Stimulated activated naive B cell treated with anti-CD40 and anti-IgM and Interleukin-4, amounts not matched to agents 10 μg/mL and 1 μg/mL and 100 μg/mL, for 72 hours (primary cell): ENCODE measurements at regions not wholly inside any gene's neighbourhood (a gene's known extent, or its start where the extent isn't known, plus 50 kb on each side); places are given as distances from the start of the nearest gene placed in this dataset.

Experiments
- ATAC-seq, 2 donors: fragments of 150-1000 bp; cut with Tn5 transposase; replicated peaks; 2 replicates each; pipeline ENCODE4 v1.10.0; 2021; ENCODE audit warnings: moderate library complexity in 1 of 2
- DNase-seq: peaks from one replicate; pipeline ENCODE4 v3.0.0; 2021
- H3K27ac Mint-ChIP-seq: one replicate; pipeline ENCODE4 v1.8.0; 2022; ENCODE audit warnings: mild to moderate bottlenecking, mixed read lengths
- H3K27me3 Mint-ChIP-seq, 2 donors: one replicate each; pipeline ENCODE4 v1.8.0; 2022; ENCODE audit warnings: mixed read lengths in 2 of 2
- H3K36me3 Mint-ChIP-seq, 2 donors: one replicate each; pipeline ENCODE4 v1.8.0; 2022; ENCODE audit warnings: mixed read lengths in 2 of 2, mild to moderate bottlenecking in 1 of 2
- H3K4me1 Mint-ChIP-seq, 2 donors: one replicate each; pipeline ENCODE4 v1.8.0; 2022; ENCODE audit warnings: mixed read lengths in 2 of 2, mild to moderate bottlenecking in 1 of 2
- H3K4me3 Mint-ChIP-seq, 2 donors: one replicate each; pipeline ENCODE4 v1.8.0; 2022; ENCODE audit warnings: mild to moderate bottlenecking in 2 of 2, mixed read lengths in 2 of 2, moderate library complexity in 1 of 2
- H3K9me3 Mint-ChIP-seq, 2 donors: one replicate each; pipeline ENCODE4 v1.8.0; 2022; ENCODE audit warnings: mixed read lengths in 2 of 2, mild to moderate bottlenecking in 1 of 2

- Mint-ChIP-seq H3K4me1 (no peaks in the 10 kb centered on the region), H3K9me3 (no peaks in the 10 kb centered on the region), H3K27me3 (no peaks in the 10 kb centered on the region), H3K4me3 (no peak overlapping the region), H3K36me3 (no peaks in the 10 kb centered on the region), H3K27ac (no peak overlapping the region)
- DNase-seq (no peak), ATAC-seq (no peak)
These were observed 193.5 kb upstream of the EDIL3 start for GRCh38 chr5:84578226-84578625.

DNA sequence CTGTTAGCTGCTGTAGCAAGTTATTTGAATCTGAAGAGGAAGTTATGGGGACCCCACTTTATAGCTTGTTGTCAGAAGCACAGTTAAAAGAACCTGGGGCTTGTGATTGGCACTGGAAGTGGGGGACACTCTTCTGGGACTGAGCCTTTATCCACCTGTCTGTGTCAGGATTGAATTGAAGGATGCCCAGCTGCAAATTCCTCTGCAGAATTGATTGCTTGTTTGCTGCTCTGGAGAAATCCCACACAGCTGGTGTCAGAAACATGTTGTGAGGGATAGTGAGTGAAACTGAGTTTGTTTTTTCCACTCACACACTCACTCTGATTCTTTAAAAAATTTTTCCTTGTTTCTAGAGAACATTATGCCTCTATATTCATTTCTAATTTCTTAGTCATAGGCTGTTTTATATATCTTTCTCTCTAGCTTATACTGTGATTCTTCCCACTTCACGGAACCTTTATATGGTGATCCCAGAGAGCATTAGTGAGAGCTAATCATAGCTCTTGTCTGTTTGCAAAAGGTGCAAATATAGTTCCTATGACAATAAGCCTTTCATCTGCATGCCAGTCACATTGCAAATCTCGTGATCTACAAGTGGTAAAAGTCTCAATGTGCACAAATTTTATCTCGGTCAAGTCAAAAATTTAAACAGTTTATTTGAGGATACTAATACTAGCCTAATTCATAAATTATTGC is 188.5 kb upstream of the EDIL3 start:
- Mint-ChIP-seq H3K9me3 (peaks cover 0 to 4% of the 10 kb centered on the region in 2 donors), H3K27ac (no peak overlapping the region), H3K4me3 (no peak overlapping the region), H3K4me1 (no peaks in the 10 kb centered on the region), H3K27me3 (no peaks in the 10 kb centered on the region), H3K36me3 (no peaks in the 10 kb centered on the region)
- DNase-seq (no peak), ATAC-seq (no peak)

GRCh38 chr5:84569307-84569706 is 184.6 kb upstream of the EDIL3 start:
- no peak for ATAC-seq
- Mint-ChIP-seq H3K36me3 (no peaks in the 10 kb centered on the region), H3K27me3 (no peaks in the 10 kb centered on the region), H3K27ac (no peak overlapping the region), H3K4me3 (no peak overlapping the region), H3K4me1 (no peaks in the 10 kb centered on the region), H3K9me3 (peaks cover 0 to 4% of the 10 kb centered on the region in 2 donors)
- DNase-seq: no peak

DNA sequence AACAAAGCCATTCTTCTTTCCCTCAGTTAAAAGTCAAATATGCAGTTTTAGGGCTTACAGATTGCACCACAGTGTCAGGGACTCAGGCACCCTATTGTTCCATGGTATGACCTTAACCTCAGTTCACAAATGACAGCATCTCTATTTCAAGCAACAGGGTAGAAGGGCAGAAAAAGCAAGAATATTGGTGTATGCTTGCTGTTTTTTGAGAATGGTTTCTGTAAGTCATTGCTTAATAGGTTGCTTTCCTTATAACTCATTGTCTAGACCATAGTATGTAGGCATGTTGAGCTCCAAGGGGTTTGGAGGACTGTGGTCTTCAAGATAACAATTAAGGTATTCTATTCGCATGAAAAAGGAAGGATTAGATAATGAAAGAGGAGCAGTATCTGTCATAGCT is 183.5 kb upstream of the EDIL3 start:
- no peak for DNase-seq
- no peak overlapping the region for H3K27ac Mint-ChIP-seq
- ATAC-seq: no peak
- no peaks in the 10 kb centered on the region for H3K4me1 Mint-ChIP-seq
- no peaks in the 10 kb centered on the region for H3K27me3 Mint-ChIP-seq
- H3K36me3 Mint-ChIP-seq: no peaks in the 10 kb centered on the region
- peaks cover 0 to 4% of the 10 kb centered on the region in 2 donors for H3K9me3 Mint-ChIP-seq
- H3K4me3 Mint-ChIP-seq: no peak overlapping the region

DNA sequence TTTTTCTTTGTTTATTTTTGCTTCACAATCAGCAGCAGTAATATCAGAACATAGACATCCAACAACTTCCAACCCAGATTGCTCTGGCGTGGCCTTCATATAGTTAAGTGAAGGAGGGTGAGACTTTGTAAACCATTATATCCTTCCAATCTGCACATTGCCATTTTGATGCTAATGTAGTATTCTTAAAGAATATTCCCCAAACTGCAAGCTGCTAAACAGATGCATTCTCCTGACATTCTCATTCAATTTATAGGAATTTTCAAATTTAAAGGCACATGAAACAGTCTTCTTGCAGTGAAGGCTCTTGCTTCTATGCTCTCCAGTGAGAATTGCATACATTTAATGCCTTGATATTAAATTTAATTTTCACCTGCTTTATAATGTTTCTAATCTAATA is 181.2 kb upstream of the EDIL3 start:
- ATAC-seq (no peak), DNase-seq (no peak)
- H3K9me3 Mint-ChIP-seq: peaks cover 0 to 4% of the 10 kb centered on the region in 2 donors
- no peaks in the 10 kb centered on the region for H3K36me3 Mint-ChIP-seq
- no peak overlapping the region for H3K4me3 Mint-ChIP-seq
- no peaks in the 10 kb centered on the region for H3K27me3 Mint-ChIP-seq
- H3K4me1 Mint-ChIP-seq: no peaks in the 10 kb centered on the region
- no peak overlapping the region for H3K27ac Mint-ChIP-seq

GRCh38 chr5:84564321-84565075 is 179.8 kb upstream of the EDIL3 start:
- DNase-seq (no peak), ATAC-seq (no peak)
- Mint-ChIP-seq H3K4me1 (no peaks in the 10 kb centered on the region), H3K4me3 (no peak overlapping the region), H3K27ac (no peak overlapping the region), H3K36me3 (no peaks in the 10 kb centered on the region), H3K9me3 (no peaks in the 10 kb centered on the region), H3K27me3 (no peaks in the 10 kb centered on the region)

DNA sequence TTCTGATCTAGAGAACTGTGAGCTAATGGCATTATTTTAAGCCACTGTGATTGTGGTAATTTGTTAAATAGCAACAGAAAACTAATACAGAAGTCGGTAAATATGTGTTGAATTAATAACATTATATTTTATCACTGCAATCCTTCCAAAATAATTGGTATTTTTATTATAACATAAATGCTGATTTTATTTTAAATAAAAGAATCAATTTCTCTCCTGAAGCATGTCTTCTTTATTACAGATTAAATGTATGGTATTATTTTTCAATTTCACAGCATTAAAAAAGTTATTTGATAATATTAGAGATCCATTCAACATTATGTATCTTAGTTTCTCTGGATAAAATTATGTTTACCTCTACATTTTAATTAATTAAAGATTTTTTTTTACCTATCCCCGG is 165.5 kb upstream of the EDIL3 start:
- H3K27ac Mint-ChIP-seq: no peak overlapping the region
- ATAC-seq: no peak
- DNase-seq: no peak
- peaks cover 5 to 9% of the 10 kb centered on the region in 2 donors for H3K9me3 Mint-ChIP-seq
- no peak overlapping the region for H3K4me3 Mint-ChIP-seq
- H3K4me1 Mint-ChIP-seq: no peaks in the 10 kb centered on the region
- no peaks in the 10 kb centered on the region for H3K36me3 Mint-ChIP-seq
- no peaks in the 10 kb centered on the region for H3K27me3 Mint-ChIP-seq

GRCh38 chr5:84549054-84549453 is 164.4 kb upstream of the EDIL3 start:
- H3K27me3 Mint-ChIP-seq: no peaks in the 10 kb centered on the region
- H3K9me3 Mint-ChIP-seq: peaks cover 2 to 4% of the 10 kb centered on the region in 2 donors
- DNase-seq (no peak), ATAC-seq (no peak)
- H3K4me3 Mint-ChIP-seq: no peak overlapping the region
- H3K4me1 Mint-ChIP-seq: no peaks in the 10 kb centered on the region
- no peaks in the 10 kb centered on the region for H3K36me3 Mint-ChIP-seq
- H3K27ac Mint-ChIP-seq: no peak overlapping the region

DNA sequence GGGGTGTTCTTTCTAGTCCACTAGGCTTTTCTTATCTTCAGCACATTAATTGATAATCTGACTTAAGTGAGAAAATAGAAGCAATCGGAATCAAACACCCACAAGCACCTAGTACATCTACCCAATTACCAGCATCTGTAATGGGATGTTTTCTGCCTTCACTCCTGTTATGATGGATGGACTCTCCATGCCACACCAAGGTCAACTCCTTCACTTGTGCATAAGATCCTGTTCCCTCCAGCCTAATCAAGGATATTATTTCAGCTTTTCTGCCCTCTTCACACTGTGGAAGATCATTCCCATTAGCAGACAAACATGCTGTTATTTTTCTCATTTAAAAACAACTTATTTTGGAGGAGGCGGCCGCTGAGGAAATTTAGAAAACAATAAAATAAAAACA is 162.0 kb upstream of the EDIL3 start:
- H3K27me3 Mint-ChIP-seq: no peaks in the 10 kb centered on the region
- H3K4me1 Mint-ChIP-seq: no peaks in the 10 kb centered on the region
- ATAC-seq (no peak), DNase-seq (no peak)
- H3K36me3 Mint-ChIP-seq: no peaks in the 10 kb centered on the region
- H3K9me3 Mint-ChIP-seq: peaks cover 4 to 6% of the 10 kb centered on the region in 2 donors
- H3K4me3 Mint-ChIP-seq: no peak overlapping the region
- no peak overlapping the region for H3K27ac Mint-ChIP-seq

DNA sequence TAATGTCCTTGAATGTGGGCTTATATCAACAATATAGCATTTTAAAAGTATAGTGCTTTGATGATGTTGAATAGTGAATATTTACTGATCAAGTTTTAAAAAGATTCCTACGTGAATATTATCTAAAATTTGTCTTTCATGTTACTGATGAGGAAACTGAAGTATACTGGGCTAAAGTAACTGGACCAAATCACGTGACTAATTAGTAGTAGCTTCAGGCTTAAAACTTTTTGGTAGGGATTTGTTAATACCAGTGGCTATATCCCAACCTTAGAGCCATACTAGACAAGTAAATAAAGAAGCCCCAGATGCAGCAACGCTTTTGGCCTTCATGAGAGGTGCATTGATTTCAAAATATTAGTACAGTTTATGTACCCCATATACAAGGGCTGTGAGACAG is 152.1 kb upstream of the EDIL3 start:
- no peak for ATAC-seq
- Mint-ChIP-seq H3K4me1 (no peaks in the 10 kb centered on the region), H3K36me3 (no peaks in the 10 kb centered on the region), H3K27ac (no peak overlapping the region), H3K27me3 (no peaks in the 10 kb centered on the region), H3K4me3 (no peak overlapping the region), H3K9me3 (peaks cover 6 to 10% of the 10 kb centered on the region in 2 donors)
- DNase-seq: no peak

DNA sequence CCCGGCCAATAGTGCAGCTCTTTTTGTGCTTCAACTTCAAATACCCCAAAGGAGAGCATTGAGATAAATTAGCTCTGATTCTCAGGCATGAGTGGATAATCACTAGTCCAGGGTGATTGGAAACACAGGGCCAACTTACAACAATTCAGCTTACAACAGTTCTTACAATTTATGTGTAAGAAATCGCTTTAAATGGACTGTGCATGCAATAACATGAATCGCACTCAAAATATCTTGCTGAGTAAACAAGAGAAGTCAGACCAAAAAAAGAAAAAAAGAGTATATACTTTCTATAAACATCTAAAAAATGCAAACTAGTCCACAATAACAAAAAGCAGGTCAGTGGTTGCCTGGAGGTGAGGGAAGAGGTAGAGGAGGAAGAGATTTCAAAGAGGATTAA is 150.6 kb upstream of the EDIL3 start:
- DNase-seq (no peak), ATAC-seq (no peak)
- Mint-ChIP-seq H3K36me3 (no peaks in the 10 kb centered on the region), H3K4me1 (no peaks in the 10 kb centered on the region), H3K4me3 (no peak overlapping the region), H3K27ac (no peak overlapping the region), H3K27me3 (no peaks in the 10 kb centered on the region), H3K9me3 (peaks cover 0 to 5% of the 10 kb centered on the region in 2 donors)

DNA sequence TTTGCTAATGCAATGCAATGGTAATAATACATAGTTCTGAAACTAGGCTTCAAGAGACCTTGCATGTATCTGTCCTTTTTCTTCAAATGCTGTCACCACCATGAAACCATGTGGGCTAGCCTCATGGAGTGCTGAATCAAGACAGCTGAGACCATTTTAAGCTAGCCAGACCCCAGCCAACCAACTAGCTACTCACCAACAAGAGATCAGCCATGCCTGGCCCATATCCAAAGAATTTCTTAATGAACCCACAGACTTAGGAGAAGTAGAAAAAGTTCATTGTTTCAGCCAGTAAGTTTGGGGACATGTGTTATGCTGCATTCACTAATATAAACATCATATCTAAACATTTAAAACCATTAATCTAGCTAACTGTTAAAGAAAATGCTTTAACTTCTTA is 139.8 kb upstream of the EDIL3 start:
- Mint-ChIP-seq H3K9me3 (peaks cover 0 to 4% of the 10 kb centered on the region in 2 donors), H3K4me3 (no peak overlapping the region), H3K27me3 (no peaks in the 10 kb centered on the region), H3K27ac (no peak overlapping the region), H3K4me1 (no peaks in the 10 kb centered on the region), H3K36me3 (no peaks in the 10 kb centered on the region)
- no peak for DNase-seq
- no peak for ATAC-seq

DNA sequence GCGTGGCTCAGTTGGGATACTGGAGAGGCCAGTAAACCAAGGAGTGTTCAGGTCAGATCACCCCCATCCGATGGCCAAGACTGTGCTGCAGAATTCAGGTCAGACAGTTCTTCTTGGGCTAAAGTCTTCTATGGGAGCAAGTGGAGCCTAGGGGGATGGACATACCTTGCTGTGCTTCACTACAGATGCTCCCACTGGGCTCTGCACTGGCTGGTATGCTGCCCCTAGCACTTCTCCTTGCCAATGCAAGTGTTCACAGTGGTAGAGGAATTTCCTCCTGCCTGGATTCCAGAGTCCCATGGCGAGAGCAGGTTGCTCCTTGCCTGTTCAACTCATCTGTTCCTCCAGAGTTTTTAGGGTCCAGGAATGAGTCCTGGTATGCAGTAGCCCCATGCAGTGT is 134.2 kb upstream of the EDIL3 start:
- Mint-ChIP-seq H3K4me3 (no peak overlapping the region), H3K4me1 (no peaks in the 10 kb centered on the region), H3K27ac (no peak overlapping the region), H3K27me3 (no peaks in the 10 kb centered on the region), H3K36me3 (no peaks in the 10 kb centered on the region), H3K9me3 (peaks cover 0 to 6% of the 10 kb centered on the region in 2 donors)
- no peak for DNase-seq
- no peak for ATAC-seq

GRCh38 chr5:84518370-84518769 is 133.7 kb upstream of the EDIL3 start:
- Mint-ChIP-seq H3K4me1 (no peaks in the 10 kb centered on the region), H3K36me3 (no peaks in the 10 kb centered on the region)

GRCh38 chr5:84506625-84507024 is 121.9 kb upstream of the EDIL3 start:
- H3K27me3 Mint-ChIP-seq: no peaks in the 10 kb centered on the region
- DNase-seq (no peak), ATAC-seq (no peak)
- H3K4me1 Mint-ChIP-seq: no peaks in the 10 kb centered on the region
- no peaks in the 10 kb centered on the region for H3K36me3 Mint-ChIP-seq
- no peak overlapping the region for H3K4me3 Mint-ChIP-seq
- no peak overlapping the region for H3K27ac Mint-ChIP-seq
- peaks cover 0 to 1% of the 10 kb centered on the region in 2 donors for H3K9me3 Mint-ChIP-seq

More at GRCh38 chr5:84518370-84518769, 133.7 kb upstream of the EDIL3 start:
- no peaks in the 10 kb centered on the region for H3K27me3 Mint-ChIP-seq
- ATAC-seq: no peak
- no peak overlapping the region for H3K4me3 Mint-ChIP-seq
- H3K9me3 Mint-ChIP-seq: peaks cover 0 to 7% of the 10 kb centered on the region in 2 donors
- no peak for DNase-seq
- H3K27ac Mint-ChIP-seq: no peak overlapping the region
